Right kidney (tissue), 1 donor: ENCODE measurements at regions not wholly inside any gene's neighbourhood (a gene's known extent, or its start where the extent isn't known, plus 50 kb on each side); places are given as distances from the start of the nearest gene placed in this dataset.
"Not testable (repeated sequence)": the region's sequence is repeated elsewhere in the genome, so short reads cannot be mapped to it uniquely, and the experiment has no call there.

ENCODE experiments used
- DNase-seq: peaks from one replicate; pipeline ENCODE4 v3.0.0-alpha.2; 2016

GRCh38 chr6:14889611-14890593 lies 356.0 kb upstream of the JARID2 start:
- no peak for DNase-seq

- not testable (repeated sequence) for DNase-seq
These were observed 354.0 kb upstream of the JARID2 start for GRCh38 chr6:14891820-14892375.

- DNase-seq = no peak
These were observed 351.8 kb upstream of the JARID2 start for GRCh38 chr6:14894105-14894504.

GRCh38 chr6:14896475-14896874 lies 349.4 kb upstream of the JARID2 start:
- no peak for DNase-seq

GRCh38 chr6:14897831-14898230 lies 348.0 kb upstream of the JARID2 start:
- DNase-seq = no peak

DNA sequence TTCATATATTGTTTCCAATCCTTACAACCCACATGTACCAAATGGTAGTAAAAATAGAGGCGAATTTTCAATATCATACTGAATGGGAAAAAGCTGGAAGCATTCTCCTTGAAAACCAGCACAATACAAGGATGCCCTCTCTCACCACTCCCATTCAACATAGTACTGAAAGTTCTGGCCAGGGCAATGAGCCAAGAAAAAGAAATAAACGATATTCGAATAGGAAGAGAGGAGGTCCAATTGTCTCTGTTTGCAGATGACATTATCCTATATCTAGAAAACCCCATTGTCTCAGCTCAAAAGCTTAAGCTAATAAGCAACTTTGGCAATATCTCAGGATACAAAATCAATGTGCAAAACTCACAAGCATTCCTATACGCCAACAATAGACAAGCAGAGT lies 346.4 kb upstream of the JARID2 start:
- not testable (repeated sequence) for DNase-seq

GRCh38 chr6:14900919-14901318 lies 344.9 kb upstream of the JARID2 start:
- no peak for DNase-seq

- DNase-seq = no peak
These were observed 342.5 kb upstream of the JARID2 start for GRCh38 chr6:14903176-14904038.

GRCh38 chr6:14905201-14905600 lies 340.7 kb upstream of the JARID2 start:
- DNase-seq = no peak

DNA sequence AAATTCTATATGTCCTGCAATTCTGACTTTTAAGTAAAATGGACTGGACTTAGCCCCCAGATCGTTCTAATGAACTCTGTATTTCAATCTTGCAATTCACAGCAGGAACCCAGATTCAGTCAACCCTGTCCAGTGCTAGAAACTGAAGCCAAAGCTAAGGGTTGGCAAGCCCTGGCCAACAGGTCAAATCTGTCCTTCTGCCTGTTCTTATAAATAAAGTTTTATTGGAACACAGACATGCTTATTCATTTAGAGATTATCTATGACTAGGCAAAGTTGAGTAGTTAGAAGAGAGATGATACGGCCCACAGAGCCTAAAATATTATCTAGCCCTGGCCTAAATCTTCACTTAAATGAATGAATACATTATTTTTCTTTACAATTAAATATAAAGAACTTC lies 339.2 kb upstream of the JARID2 start:
- no peak for DNase-seq

GRCh38 chr6:14910692-14911547 lies 334.9 kb upstream of the JARID2 start:
- no peak for DNase-seq

DNA sequence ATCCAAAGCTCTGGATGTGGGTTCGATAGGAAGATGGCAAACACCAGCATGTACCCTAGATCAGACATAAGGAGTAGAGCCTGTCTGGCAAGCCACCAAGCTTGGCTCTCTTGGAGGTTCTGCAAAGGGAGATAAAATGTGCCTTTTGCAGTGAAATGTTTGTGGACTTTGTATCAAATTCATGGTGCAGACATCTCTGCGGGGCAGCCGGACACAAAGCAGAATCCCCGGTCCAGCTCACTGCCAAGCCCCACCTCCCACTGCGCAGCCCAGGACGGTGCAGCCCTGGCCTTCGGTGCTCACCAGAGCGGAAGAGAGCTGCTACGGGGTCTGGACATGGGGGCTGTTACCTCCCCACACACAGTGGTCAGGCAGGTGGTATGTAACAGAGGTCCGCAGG lies 333.6 kb upstream of the JARID2 start:
- DNase-seq = peak; percentile 46

- DNase-seq = no peak
These were observed 333.2 kb upstream of the JARID2 start for GRCh38 chr6:14912706-14913105.

GRCh38 chr6:14913931-14914330 lies 331.9 kb upstream of the JARID2 start:
- DNase-seq = no peak

- DNase-seq = no peak
These were observed 329.7 kb upstream of the JARID2 start for GRCh38 chr6:14915888-14916832.

DNA sequence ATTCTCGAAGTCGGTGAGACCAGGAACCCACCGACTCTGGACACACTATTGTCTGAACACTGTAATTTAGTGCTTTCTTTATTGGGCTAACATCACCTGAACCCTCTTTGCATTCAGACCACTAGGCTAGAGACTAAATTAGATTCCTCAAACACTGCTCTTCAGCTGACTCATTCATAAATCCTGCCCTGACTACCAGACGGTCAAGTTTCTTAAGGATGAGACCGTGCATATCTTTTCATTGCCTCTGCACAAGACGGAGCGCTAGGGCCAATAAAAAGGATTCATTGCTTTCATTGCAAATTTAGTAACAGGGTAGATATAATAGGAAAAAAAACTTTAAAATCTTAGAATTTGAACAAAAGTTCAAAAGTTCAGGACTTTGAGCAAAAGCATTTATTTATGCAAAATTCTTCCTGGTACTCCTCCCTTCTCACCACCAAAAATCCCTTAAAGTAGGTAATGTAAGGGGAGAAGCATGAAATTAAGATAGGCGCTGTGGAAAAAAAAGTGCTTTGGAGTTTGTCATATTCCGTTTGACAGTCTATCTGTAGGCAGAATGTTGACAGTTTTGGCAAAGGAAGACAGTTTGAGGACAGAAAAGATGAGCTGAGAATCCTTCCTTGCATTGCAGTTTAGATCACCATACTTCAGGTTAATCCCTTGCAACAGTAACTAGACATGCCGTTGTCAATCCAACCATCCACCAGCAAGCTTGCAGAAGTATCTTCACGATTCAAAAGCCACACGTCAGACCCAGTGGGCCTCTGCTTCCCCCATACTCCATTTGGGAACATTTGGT lies 328.6 kb upstream of the JARID2 start:
- no peak for DNase-seq

- DNase-seq = no peak
These were observed 327.5 kb upstream of the JARID2 start for GRCh38 chr6:14918200-14918907.

DNA sequence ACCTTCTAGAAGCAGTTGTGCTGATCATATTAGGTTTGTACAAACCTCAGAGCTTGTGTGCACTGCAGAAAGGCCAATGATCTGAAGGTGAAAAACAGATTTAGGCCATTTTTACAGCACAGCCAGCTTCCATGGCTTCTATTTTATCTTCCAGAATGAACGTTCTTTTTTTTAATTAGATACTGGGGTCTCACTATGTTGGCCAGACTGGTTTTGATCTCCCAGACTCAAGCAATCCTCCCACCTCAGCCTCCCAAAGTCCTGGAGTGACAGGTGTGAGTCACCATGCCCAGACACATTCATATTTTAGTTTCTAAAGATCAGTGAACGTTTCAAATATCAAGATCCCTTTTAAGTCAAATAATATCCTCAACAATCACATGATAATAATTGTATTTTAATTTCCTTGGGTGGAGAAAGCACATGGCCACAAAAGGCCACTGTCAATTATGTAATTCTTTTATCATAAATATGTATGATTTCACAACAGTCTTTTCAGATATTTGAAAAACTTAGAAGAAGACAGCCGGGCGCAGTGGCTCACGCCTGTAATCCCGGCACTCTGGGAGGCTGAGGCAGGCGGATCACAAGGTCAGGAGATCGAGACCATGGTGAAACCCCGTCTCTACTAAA lies 326.7 kb upstream of the JARID2 start:
- DNase-seq = no peak

DNA sequence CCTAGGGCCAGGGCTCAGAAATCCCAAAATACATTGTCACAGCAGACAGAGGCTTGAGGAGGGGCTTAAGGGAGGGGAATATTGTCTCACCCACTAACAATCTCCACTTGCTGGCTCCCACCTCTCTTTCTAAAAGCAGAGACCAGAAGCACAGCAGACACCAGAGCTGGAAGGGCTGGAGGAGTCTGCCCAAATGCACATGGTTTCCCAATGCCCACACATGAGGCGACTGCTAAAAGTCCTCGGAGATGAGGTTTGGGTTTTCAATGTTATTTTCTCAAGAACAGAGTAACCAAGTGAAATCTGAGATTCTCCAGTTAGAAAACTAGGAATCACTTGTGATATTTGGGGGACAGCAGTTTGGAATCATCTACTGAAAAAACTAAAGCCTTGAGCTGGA lies 325.6 kb upstream of the JARID2 start:
- DNase-seq = no peak
